DOHH2 (cell line): ENCODE measurements at regions not wholly inside any gene's neighbourhood (a gene's known extent, or its start where the extent isn't known, plus 50 kb on each side); places are given as distances from the start of the nearest gene placed in this dataset.

Source experiments
- H3F3A ChIP-seq: fragments of 200-600 bp; sonication (generic), shearing (Covaris generic); 2 replicates; pipeline ENCODE4 v1.6.0; 2016; ENCODE audit warnings: antibody characterized with exemption, mild to moderate bottlenecking; ENCODE audit not compliant: control insufficient read depth, insufficient read depth
- H3K27ac ChIP-seq: fragments of 200-600 bp; sonication (generic); 2 replicates; pipeline ENCODE4 v1.5.1; 2014; ENCODE audit warnings: low read depth, mild to moderate bottlenecking, low read length, moderate library complexity
- H3K27me3 ChIP-seq: fragments of 200-600 bp; sonication (generic); 2 replicates; pipeline ENCODE4 v1.6.1; 2014; ENCODE audit warnings: mild to moderate bottlenecking, low read length, mixed read lengths; ENCODE audit not compliant: control insufficient read depth
- H3K36me3 ChIP-seq: fragments of 200-600 bp; sonication (generic); 2 replicates; pipeline ENCODE4 v1.6.1; 2014; ENCODE audit warnings: mild to moderate bottlenecking, low read length, moderate library complexity, mixed read lengths; ENCODE audit not compliant: control insufficient read depth
- H3K4me1 ChIP-seq: fragments of 200-600 bp; sonication (generic); 2 replicates; pipeline ENCODE4 v1.6.1; 2014; ENCODE audit warnings: mild to moderate bottlenecking, low read length, mixed read lengths; ENCODE audit not compliant: control insufficient read depth
- H3K4me2 ChIP-seq: fragments of 200-600 bp; sonication (generic); 2 replicates; pipeline ENCODE4 v1.6.0; 2014; ENCODE audit warnings: mild to moderate bottlenecking, low read length, moderate library complexity
- H3K4me3 ChIP-seq: fragments of 200-600 bp; sonication (generic); 2 replicates; pipeline ENCODE4 v1.5.1; 2014; ENCODE audit warnings: mild to moderate bottlenecking, low read length, mixed read lengths
- H3K79me2 ChIP-seq: fragments of 200-600 bp; sonication (generic); 2 replicates; pipeline ENCODE4 v1.6.1; 2014; ENCODE audit warnings: mild to moderate bottlenecking, low read length, mixed read lengths; ENCODE audit not compliant: control insufficient read depth
- H3K9me2 ChIP-seq: fragments of 200-600 bp; sonication (generic); replicated peaks from 2 replicates; pipeline ENCODE4 v1.6.1; 2014; ENCODE audit warnings: mild to moderate bottlenecking, low read length, mixed read lengths; ENCODE audit not compliant: control insufficient read depth
- H3K9me3 ChIP-seq: fragments of 200-600 bp; sonication (generic); 2 replicates; pipeline ENCODE4 v1.6.1; 2014; ENCODE audit warnings: antibody characterized with exemption, low read length, mixed read lengths; ENCODE audit not compliant: control insufficient read depth, insufficient read depth
- H4K20me1 ChIP-seq: fragments of 200-600 bp; sonication (generic); 2 replicates; pipeline ENCODE4 v1.6.0; 2014; ENCODE audit warnings: low read depth, mild to moderate bottlenecking, antibody characterized with exemption, low read length, moderate library complexity; ENCODE audit not compliant: control insufficient read depth, insufficient read depth
- CTCF ChIP-seq: fragments of 200-600 bp; sonication (generic); IDR thresholded peaks from one replicate; pipeline ENCODE4 v1.5.1; 2014; ENCODE audit warnings: antibody characterized with exemption, mild to moderate bottlenecking, low read depth, low read length; ENCODE audit not compliant: poor library complexity, severe bottlenecking
- EZH2phosphoT487 ChIP-seq: fragments of 200-600 bp; sonication (generic); IDR thresholded peaks from 2 replicates; pipeline ENCODE4 v1.6.1; 2017; ENCODE audit warnings: borderline replicate concordance, mild to moderate bottlenecking, antibody characterized with exemption, low read length, moderate library complexity, mixed read lengths

- Histone ChIP-seq H3F3A (no peaks in the 10 kb centered on the region), H4K20me1 (no peaks in the 10 kb centered on the region), H3K79me2 (no peaks in the 10 kb centered on the region), H3K4me3 (no peak overlapping the region), H3K36me3 (no peaks in the 10 kb centered on the region), H3K9me3 (no peaks in the 10 kb centered on the region), H3K4me1 (no peaks in the 10 kb centered on the region), H3K9me2 (no peaks in the 10 kb centered on the region), H3K27me3 (no peaks in the 10 kb centered on the region), H3K27ac (no peak overlapping the region), H3K4me2 (no peak overlapping the region)
- TF ChIP-seq EZH2phosphoT487 (no peak), CTCF (no peak)
These were observed 54.3 kb upstream of the MAGEB2 start for GRCh38 chrX:30161043-30161442.
